GM18517 (cell line): ENCODE measurements at regions not wholly inside any gene's neighbourhood (a gene's known extent, or its start where the extent isn't known, plus 50 kb on each side); places are given as distances from the start of the nearest gene placed in this dataset.
"Not testable (repeated sequence)": the region's sequence is repeated elsewhere in the genome, so short reads cannot be mapped to it uniquely, and the experiment has no call there.

ENCODE experiments used
- ATAC-seq: cut with Tn5 transposase; IDR thresholded peaks from one replicate; pipeline ENCODE4 v1.9.1; 2021; ENCODE audit warnings: mild to moderate bottlenecking, moderate library complexity; ENCODE audit not compliant: unreplicated experiment

DNA sequence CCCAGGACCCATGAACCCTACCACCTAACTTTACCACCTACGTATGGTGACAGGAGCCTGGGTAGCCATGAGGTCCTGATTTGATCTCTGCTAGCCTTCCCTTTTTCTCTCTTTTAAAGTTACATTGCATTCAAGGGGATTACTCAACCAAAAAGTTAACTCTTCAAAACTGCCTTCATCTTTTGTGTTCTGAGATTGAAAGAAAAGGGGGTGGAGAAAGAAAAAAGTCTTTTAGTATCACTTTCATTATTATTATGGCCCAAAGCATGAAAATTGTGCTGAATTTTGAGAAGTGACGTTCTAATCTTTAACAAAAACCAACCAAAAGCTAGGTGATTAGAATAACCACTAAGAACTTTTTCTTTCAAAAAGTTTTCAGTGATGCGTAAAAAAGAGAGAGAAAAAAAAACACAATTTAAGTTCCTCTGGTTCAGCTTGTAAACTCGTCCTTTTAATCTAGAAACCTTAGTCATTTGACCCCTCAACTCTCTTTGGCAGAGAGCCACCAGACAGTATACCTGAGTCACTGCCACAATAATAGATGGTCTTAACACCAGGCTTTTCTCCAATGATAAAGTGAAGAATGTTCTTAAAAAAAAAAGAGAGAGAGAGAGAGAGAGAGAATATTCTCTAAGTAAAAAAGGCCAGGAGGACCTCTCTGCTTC lies 347.4 kb upstream of the FGF13 start:
- ATAC-seq: no peak

GRCh38 chrX:139052461-139052860 lies 340.9 kb upstream of the FGF13 start:
- ATAC-seq: no peak

DNA sequence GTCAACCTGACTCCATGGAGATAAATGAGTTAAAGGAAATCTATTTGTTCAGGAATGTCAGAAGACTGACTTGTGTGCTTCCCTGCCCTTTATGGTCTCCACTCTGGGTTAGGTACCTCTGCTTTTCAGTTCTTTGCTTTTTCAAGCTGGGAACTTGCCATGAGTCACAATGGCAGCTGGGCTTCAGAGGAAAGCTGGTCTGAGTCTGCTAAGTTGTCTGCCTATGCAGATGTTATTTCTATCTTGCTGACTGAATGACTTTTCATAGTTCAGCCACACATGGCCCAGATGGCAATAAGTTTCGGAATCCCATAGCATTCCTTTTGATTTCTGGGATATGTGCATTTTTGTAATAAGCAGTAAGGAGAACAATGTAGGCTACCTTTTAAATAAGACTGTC lies 337.9 kb upstream of the FGF13 start:
- ATAC-seq: no peak

DNA sequence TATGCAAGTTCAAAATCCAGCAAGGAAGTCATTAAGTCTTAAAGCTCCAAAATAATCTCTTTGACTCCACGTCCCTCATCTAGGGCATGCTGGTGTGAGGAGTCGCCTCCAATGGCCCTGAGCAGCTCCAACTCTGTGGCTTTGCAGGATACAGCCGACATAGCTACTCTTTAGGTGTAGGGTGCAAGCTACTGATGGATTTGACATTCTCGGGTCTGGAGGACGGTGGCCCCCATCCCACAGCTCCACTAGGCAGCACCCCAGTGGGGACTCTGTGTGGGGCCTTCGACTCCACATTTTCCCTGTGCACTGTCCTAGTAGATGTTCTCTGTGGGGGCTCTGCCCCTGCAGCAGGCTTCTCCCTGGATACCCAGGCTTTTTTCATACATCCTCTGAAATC lies 333.2 kb upstream of the FGF13 start:
- ATAC-seq: no peak

DNA sequence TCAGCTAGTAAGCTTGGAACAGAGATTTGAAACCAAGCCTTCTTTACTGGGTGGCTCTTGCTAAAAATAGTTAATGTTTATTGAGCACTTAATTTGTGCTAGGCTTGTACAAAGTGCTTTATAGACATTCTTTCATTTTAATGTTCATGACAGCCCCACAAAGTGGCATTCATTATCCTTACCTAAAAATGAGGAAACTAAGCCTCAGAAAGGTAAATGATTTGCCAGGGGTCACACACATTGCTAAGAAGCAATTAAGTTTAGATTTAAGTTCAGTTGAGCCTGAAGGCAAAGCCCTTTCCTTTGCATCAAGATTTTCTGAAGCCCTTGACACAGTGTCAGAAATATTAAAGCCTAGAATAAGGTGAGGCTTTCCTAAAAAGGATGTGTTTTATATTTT lies 327.5 kb upstream of the FGF13 start:
- ATAC-seq: no peak

GRCh38 chrX:139026811-139027210 lies 315.3 kb upstream of the FGF13 start:
- ATAC-seq: no peak

GRCh38 chrX:139026406-139026805 lies 314.9 kb upstream of the FGF13 start:
- no peak for ATAC-seq

- ATAC-seq: no peak
These were observed 314.3 kb upstream of the FGF13 start for GRCh38 chrX:139025816-139026215.

GRCh38 chrX:139023531-139023930 lies 312.0 kb upstream of the FGF13 start:
- no peak for ATAC-seq

DNA sequence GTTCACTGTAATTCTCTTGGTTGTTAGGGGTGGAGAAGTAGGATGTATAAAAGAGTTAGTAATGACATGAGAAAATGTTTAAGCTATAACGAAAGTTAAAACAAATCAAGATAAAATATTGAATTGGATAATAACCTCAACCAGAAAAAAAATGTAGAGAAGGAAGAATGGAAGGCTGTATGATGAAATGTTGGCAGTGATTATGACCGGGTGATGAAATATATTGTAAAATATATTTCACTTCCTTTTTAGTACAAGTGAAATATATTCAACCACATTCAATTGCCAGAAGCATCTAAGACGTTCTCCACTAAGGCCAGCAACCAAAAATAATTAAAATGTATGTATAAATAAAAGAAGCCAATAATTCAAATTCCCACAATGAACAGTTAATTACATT lies 309.3 kb upstream of the FGF13 start:
- ATAC-seq: no peak

GRCh38 chrX:139018436-139018835 lies 306.9 kb upstream of the FGF13 start:
- ATAC-seq: no peak

DNA sequence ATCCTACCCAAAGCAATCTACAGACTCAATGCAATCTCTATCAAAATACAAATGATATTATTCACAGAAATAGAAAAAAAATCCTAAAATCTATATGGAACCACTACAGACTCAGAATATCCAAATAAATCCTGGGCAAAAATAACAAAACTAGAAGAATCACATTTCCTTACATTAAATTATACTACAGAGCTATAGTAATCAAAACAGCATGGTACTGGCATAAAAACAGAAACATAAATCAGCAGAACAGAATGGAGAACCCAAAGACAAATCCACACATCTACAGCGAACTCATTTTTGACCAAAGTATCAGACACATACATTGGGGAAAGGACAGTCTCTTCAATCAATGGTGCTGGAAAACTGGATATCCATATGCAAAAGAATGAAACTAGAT lies 304.1 kb upstream of the FGF13 start:
- no peak for ATAC-seq

DNA sequence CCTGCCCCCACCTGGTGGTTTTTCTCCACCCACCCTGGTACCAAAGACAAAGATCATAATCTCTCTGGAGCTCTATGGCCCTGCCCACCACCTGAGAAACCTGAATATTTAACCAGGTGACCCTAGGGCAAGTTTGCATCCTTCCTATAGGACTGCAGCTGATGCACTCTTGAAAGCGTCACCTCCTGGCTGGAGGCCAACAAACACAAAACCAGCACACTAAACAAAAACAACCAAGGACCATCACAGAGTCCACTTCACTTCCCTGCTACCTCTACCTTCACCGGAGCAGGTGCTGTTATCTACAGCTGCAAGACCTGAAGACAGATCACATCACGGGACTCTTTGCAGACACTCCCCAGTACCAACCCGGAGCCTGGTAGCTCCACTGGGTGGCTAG lies 296.7 kb upstream of the FGF13 start:
- no peak for ATAC-seq

GRCh38 chrX:139003856-139004527 lies 292.5 kb upstream of the FGF13 start:
- ATAC-seq: not testable (repeated sequence)

GRCh38 chrX:139002319-139002718 lies 290.8 kb upstream of the FGF13 start:
- ATAC-seq: no peak

GRCh38 chrX:138996268-138996667 lies 284.8 kb upstream of the FGF13 start:
- no peak for ATAC-seq

GRCh38 chrX:138995458-138995857 lies 283.9 kb upstream of the FGF13 start:
- no peak for ATAC-seq

GRCh38 chrX:138990425-138990824 lies 278.9 kb upstream of the FGF13 start:
- not testable (repeated sequence) for ATAC-seq

GRCh38 chrX:138986866-138987265 lies 275.3 kb upstream of the FGF13 start:
- no peak for ATAC-seq

DNA sequence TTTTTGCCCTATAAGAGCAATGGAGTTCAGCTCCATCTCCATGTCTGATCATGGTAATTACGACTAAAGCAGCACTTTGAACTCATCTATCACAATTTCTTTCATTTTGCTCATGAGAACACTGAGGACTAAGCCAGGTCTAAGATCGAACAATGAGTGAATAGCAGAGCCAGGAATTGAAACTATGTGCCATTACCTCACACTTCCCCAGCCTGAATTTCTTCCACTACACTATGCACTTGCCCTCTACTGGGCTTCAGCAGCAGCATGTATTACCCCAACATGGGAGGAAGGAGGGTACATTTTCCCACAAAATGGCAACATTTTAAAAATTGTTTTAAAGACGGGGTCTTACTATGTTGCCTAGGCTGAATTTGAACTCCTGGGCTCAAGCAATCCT lies 274.7 kb upstream of the FGF13 start:
- no peak for ATAC-seq

DNA sequence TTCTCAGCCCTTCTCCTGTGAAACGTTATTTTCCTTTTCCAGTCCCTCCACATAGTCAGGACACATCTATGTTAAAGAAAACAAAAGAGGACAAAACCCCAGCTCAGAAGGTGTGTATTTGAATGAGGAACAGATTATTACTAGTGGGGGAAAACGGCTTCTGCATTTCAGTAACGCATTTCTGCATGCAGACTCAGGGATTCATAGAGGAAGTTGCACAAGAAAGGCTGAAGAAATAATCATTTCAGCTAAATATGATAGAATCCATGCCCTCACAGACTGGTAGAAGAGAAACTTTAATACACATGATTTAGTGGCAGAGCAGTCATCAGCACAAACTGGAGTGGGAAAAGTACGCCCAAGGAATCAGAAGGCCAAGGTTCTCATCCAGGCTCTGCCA lies 270.8 kb upstream of the FGF13 start:
- ATAC-seq: no peak

- no peak for ATAC-seq
These were observed 253.0 kb upstream of the FGF13 start for GRCh38 chrX:138964501-138964900.

- ATAC-seq: not testable (repeated sequence)
These were observed 250.9 kb upstream of the FGF13 start for GRCh38 chrX:138962419-138962818.
